ENCODE measurements at regions not wholly inside any gene's neighbourhood (a gene's known extent, or its start where the extent isn't known, plus 50 kb on each side); places are given as distances from the start of the nearest gene placed in this dataset.

DNA sequence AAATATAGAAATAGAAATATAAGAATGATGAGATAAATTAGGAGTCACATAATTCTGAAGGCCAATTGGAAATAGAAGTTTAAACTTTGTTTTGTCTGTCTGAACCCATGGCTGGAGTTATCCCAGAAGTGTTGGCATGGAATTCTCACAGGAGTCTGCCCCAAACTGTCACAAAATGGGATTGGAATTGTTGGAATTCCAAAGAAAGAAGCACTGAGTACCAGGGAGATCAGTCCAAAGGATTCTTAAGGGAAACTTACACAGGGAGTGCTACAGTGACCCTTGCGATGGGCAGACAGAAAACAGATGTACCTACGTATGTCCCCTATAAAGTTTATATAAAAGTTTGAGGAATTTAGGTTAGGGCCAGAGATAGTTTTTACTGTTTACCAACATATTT lies 1607.7 kb downstream of the ARAP2 start:
- WGBS, 2 experiments (ENCODE audit: extremely low coverage in 1 of 2, insufficient coverage in 1 of 2, insufficient read length in 1 of 2, insufficient replicate concordance in 2 of 2, low coverage in 1 of 2, low lambda C conversion rate in 2 of 2, missing lambda C conversion rate in 1 of 2): 95% methylated on average over 2 of the region's 2 CpGs; no CpG with 5 or more reads in 1 of the 2 experiments

More for the DNA sequence above, 1607.7 kb downstream of the ARAP2 start:
- H3K4ac ChIP-seq (replicated peaks; ENCODE audit: insufficient read length, low read depth, low read length): no peak overlapping the region
- H3K79me2 ChIP-seq (ENCODE audit: control insufficient read depth in 1 of 2, insufficient read depth in 2 of 2, low read length in 2 of 2): no peaks in the 10 kb centered on the region
- no peak overlapping the region for H3K9ac ChIP-seq (replicated peaks in 1 of 4; ENCODE audit: extremely low read depth in 1 of 4, low read depth in 3 of 4, low read length in 3 of 4)
- no peaks in the 10 kb centered on the region for H3K79me1 ChIP-seq (ENCODE audit: low read depth, low read length)
- no peak overlapping the region for H3K27ac ChIP-seq (ENCODE audit: low read depth, low read length)
- no peak overlapping the region for H2BK120ac ChIP-seq (replicated peaks; ENCODE audit: low read depth, low read length)
- H4K8ac ChIP-seq (ENCODE audit: extremely low read depth, insufficient read depth, low read length): no peak overlapping the region
- no peak overlapping the region for H2AFZ ChIP-seq (ENCODE audit: low read length)
- no peaks in the 10 kb centered on the region for H3K27me3 ChIP-seq (replicated peaks in 1 of 4; ENCODE audit: control insufficient read depth in 3 of 4, extremely low read depth in 1 of 4, insufficient read depth in 3 of 4, low read length in 3 of 4)
- no peak overlapping the region for H4K91ac ChIP-seq (replicated peaks; ENCODE audit: insufficient read length, low read length)
- no peak overlapping the region for H2BK5ac ChIP-seq (ENCODE audit: low read depth, low read length)
- peak; percentile 42 for FAIRE-seq
- no peak overlapping the region for H3K23ac ChIP-seq (ENCODE audit: insufficient read length)
- POLR2A ChIA-PET (ENCODE audit: partially characterized antibody): no interaction called here
- H3K4me2 ChIP-seq (ENCODE audit: insufficient read depth in 1 of 2, low read depth in 2 of 2, low read length in 2 of 2): no peak overlapping the region
- no peaks in the 10 kb centered on the region for H4K20me1 ChIP-seq (replicated peaks in 1 of 2; ENCODE audit: control insufficient read depth in 1 of 2, insufficient read depth in 2 of 2, low read length in 2 of 2)
- H2BK15ac ChIP-seq (ENCODE audit: low read length): no peak overlapping the region
- no peak overlapping the region for H3K56ac ChIP-seq (replicated peaks; ENCODE audit: insufficient read length, low read depth, low read length)
- H2BK20ac ChIP-seq (ENCODE audit: low read length): no peak overlapping the region
- TF ChIP-seq CBX5 (IDR thresholded peaks at IDR 0.05; ENCODE audit: low read depth, low read length): no peak
- peak; percentile 79 for TF ChIP-seq TEAD4 (IDR thresholded peaks at IDR 0.05; ENCODE audit: low read depth, low read length)
- no peak overlapping the region for H3K14ac ChIP-seq (ENCODE audit: insufficient read length)
- no peak overlapping the region for H3K18ac ChIP-seq (ENCODE audit: extremely low read depth, low read length)
- H4K5ac ChIP-seq (ENCODE audit: insufficient read length, low read depth, low read length): no peak overlapping the region
- H3K4me1 ChIP-seq (replicated peaks in 1 of 4; ENCODE audit: control insufficient read depth in 3 of 4, insufficient read depth in 4 of 4, low read length in 3 of 4): no peaks in the 10 kb centered on the region
- no peak for DNase-seq (ENCODE audit: low read depth in 1 of 2, low spot score in 2 of 2)
- no peaks in the 10 kb centered on the region for H3K23me2 ChIP-seq (ENCODE audit: low read depth, low read length)
- no peak overlapping the region for H2AK5ac ChIP-seq (ENCODE audit: low read depth, low read length)
- no peaks in the 10 kb centered on the region for H3K36me3 ChIP-seq (ENCODE audit: control insufficient read depth in 2 of 4, insufficient read depth in 4 of 4, low read length in 3 of 4)
- CTCF ChIA-PET (ENCODE audit: partially characterized antibody): no interaction called here
- H3K4me3 ChIP-seq (ENCODE audit: extremely low read depth in 1 of 4, insufficient read depth in 2 of 4, low read depth in 3 of 4, low read length in 4 of 4): no peak overlapping the region
- H3K9me3 ChIP-seq (ENCODE audit: insufficient read depth in 2 of 2, low read depth in 1 of 2, low read length in 1 of 2): no peaks in the 10 kb centered on the region
- no peak overlapping the region for H2BK12ac ChIP-seq (ENCODE audit: low read depth, low read length)
